Astrocyte (in vitro differentiated cells and primary cell): ENCODE measurements at regions not wholly inside any gene's neighbourhood (a gene's known extent, or its start where the extent isn't known, plus 50 kb on each side); places are given as distances from the start of the nearest gene placed in this dataset.

Experiments
- DNase-seq: peaks from one replicate; pipeline ENCODE4 v3.0.0-alpha.2; 2010; ENCODE audit warnings: low read depth
- FAIRE-seq: peaks from 2 replicates; lab custom pipeline; 2011; peaks lifted over from hg19 to GRCh38; lab: Jason Lieb, UNC
- H2AFZ ChIP-seq: 2 replicates; pipeline ENCODE4 v1.6.0; 2012; ENCODE audit warnings: low read depth, low read length, inconsistent platforms
- H3K27ac ChIP-seq: 2 replicates; pipeline ENCODE4 v1.5.1; 2011; ENCODE audit warnings: low read depth, low read length, inconsistent platforms
- H3K27me3 ChIP-seq: 2 replicates; pipeline ENCODE4 v1.6.0; 2011; ENCODE audit warnings: low read length, inconsistent platforms; ENCODE audit not compliant: insufficient read depth
- H3K36me3 ChIP-seq: 2 replicates; pipeline ENCODE4 v1.5.1; 2011; ENCODE audit warnings: low read length, inconsistent platforms; ENCODE audit not compliant: insufficient read depth
- H3K4me1 ChIP-seq: 2 replicates; pipeline ENCODE4 v1.5.1; 2011; ENCODE audit warnings: low read length, inconsistent platforms; ENCODE audit not compliant: insufficient read depth
- H3K4me2 ChIP-seq: 2 replicates; pipeline ENCODE4 v1.6.0; 2012; ENCODE audit warnings: low read length, inconsistent platforms
- H3K4me3 ChIP-seq: 2 replicates; pipeline ENCODE4 v1.5.1; 2011; ENCODE audit warnings: low read depth, mild to moderate bottlenecking, low read length, inconsistent platforms; ENCODE audit not compliant: insufficient read depth
- H3K79me2 ChIP-seq: 2 replicates; pipeline ENCODE4 v1.6.0; 2012; ENCODE audit warnings: mild to moderate bottlenecking, low read length, inconsistent platforms; ENCODE audit not compliant: insufficient read depth
- H3K9ac ChIP-seq: 2 replicates; pipeline ENCODE4 v1.6.0; 2012; ENCODE audit warnings: mild to moderate bottlenecking, low read length, inconsistent platforms
- H3K9me3 ChIP-seq: 2 replicates; pipeline ENCODE4 v1.5.1; 2012; ENCODE audit warnings: low read depth, mild to moderate bottlenecking, low read length, inconsistent platforms; ENCODE audit not compliant: insufficient read depth
- H4K20me1 ChIP-seq: 2 replicates; pipeline ENCODE4 v1.6.0; 2012; ENCODE audit warnings: low read length, inconsistent platforms; ENCODE audit not compliant: insufficient read depth
- H3K27ac Mint-ChIP-seq: one replicate; pipeline ENCODE4 v1.8.0; 2021; ENCODE audit warnings: mild to moderate bottlenecking, mixed read lengths; ENCODE audit not compliant: unreplicated experiment
- H3K27me3 Mint-ChIP-seq: one replicate; pipeline ENCODE4 v1.8.0; 2021; ENCODE audit warnings: low read depth, mixed read lengths; ENCODE audit not compliant: unreplicated experiment
- H3K36me3 Mint-ChIP-seq: one replicate; pipeline ENCODE4 v1.8.0; 2021; ENCODE audit warnings: low read depth, mixed read lengths; ENCODE audit not compliant: unreplicated experiment
- H3K4me1 Mint-ChIP-seq: one replicate; pipeline ENCODE4 v1.8.0; 2021; ENCODE audit warnings: low read depth, mixed read lengths; ENCODE audit not compliant: unreplicated experiment
- H3K4me3 Mint-ChIP-seq: one replicate; pipeline ENCODE4 v1.8.0; 2021; ENCODE audit warnings: mild to moderate bottlenecking, moderate library complexity, mixed read lengths; ENCODE audit not compliant: unreplicated experiment
- H3K9me3 Mint-ChIP-seq: one replicate; pipeline ENCODE4 v1.8.0; 2021; ENCODE audit warnings: mild to moderate bottlenecking, mixed read lengths; ENCODE audit not compliant: unreplicated experiment
- EZH2 ChIP-seq: IDR thresholded peaks from 2 replicates; pipeline ENCODE4 v1.6.1; 2012; ENCODE audit warnings: mild to moderate bottlenecking, low read length, inconsistent platforms; ENCODE audit not compliant: insufficient read depth
- TF ChIP-seq, protein P1 (sequence below): IDR thresholded peaks from 2 replicates; pipeline ENCODE4 v1.5.1; 2011; ENCODE audit warnings: low read depth, mild to moderate bottlenecking, inconsistent platforms, low read length, moderate library complexity; ENCODE audit not compliant: insufficient read depth

DNA sequence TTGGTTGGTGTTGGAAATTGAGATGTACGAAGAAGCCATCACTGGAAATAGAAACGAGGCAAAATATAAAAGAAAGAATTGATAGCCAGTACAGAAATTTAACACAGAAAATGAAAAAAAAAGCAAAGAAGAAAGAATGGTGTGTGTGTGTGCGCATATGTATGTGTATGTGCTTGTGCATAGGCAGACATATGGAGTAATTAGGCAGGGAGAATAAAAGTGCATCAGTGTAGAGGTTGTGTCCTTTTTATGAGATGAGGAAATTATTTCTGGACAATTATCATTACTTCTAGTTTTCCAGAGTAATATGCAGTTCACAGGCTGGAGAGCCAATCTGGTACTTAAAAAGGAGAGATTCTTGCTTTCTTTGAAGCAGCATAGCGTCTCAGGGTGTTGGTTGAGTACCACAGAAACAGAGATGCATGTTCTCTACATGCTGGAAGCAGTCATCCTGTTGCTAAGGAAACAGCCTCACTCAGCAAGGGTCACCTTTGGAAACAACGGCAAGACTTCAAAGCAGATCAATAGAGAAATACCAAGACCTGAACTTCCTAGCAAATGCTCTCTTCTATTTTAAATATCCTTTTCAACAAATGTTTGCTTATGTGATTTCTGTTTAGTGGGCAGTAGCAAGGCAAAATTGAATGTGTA is 172.7 kb downstream of the TAF11L14 start:
- H3K79me2 ChIP-seq: no peaks in the 10 kb centered on the region
- H3K36me3 ChIP-seq: no peaks in the 10 kb centered on the region
- no peaks in the 10 kb centered on the region for H3K27me3 Mint-ChIP-seq
- DNase-seq: no peak
- H3K9me3 ChIP-seq: no peaks in the 10 kb centered on the region
- no peaks in the 10 kb centered on the region for H3K36me3 Mint-ChIP-seq
- no peak overlapping the region for H3K27ac ChIP-seq
- no peak overlapping the region for H3K4me2 ChIP-seq
- no peaks in the 10 kb centered on the region for H3K4me1 Mint-ChIP-seq
- TF ChIP-seq, protein P1, sequence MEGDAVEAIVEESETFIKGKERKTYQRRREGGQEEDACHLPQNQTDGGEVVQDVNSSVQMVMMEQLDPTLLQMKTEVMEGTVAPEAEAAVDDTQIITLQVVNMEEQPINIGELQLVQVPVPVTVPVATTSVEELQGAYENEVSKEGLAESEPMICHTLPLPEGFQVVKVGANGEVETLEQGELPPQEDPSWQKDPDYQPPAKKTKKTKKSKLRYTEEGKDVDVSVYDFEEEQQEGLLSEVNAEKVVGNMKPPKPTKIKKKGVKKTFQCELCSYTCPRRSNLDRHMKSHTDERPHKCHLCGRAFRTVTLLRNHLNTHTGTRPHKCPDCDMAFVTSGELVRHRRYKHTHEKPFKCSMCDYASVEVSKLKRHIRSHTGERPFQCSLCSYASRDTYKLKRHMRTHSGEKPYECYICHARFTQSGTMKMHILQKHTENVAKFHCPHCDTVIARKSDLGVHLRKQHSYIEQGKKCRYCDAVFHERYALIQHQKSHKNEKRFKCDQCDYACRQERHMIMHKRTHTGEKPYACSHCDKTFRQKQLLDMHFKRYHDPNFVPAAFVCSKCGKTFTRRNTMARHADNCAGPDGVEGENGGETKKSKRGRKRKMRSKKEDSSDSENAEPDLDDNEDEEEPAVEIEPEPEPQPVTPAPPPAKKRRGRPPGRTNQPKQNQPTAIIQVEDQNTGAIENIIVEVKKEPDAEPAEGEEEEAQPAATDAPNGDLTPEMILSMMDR: no peak
- TF ChIP-seq EZH2: no peak
- no peak overlapping the region for H2AFZ ChIP-seq
- H3K9me3 Mint-ChIP-seq: no peaks in the 10 kb centered on the region
- H3K27me3 ChIP-seq: no peaks in the 10 kb centered on the region
- H3K27ac Mint-ChIP-seq: no peak overlapping the region
- H3K9ac ChIP-seq: no peak overlapping the region
- H4K20me1 ChIP-seq: no peaks in the 10 kb centered on the region
- H3K4me1 ChIP-seq: no peaks in the 10 kb centered on the region
- H3K4me3 Mint-ChIP-seq: no peak overlapping the region
- no peak overlapping the region for H3K4me3 ChIP-seq
- FAIRE-seq: no peak

DNA sequence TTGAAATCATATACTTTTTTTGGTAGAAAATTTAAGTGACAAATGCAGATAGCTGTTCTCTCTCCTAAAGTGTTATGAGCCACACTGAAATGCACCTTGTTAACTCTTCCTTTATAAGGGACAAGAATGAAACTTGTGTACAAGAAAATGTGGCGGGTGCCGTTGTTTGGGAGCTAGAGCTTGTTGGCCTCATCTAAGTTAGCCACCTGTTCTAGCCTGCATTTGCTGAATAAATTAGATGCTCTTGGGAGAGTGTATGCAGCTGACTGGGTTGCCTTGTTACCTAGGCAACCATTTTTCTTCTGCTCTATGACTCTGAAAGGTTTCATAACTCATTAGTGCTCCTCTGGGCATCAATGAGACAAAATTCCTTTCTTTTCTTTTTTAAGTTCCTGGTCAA is 174.3 kb downstream of the TAF11L14 start:
- no peak overlapping the region for H3K4me3 Mint-ChIP-seq
- peaks cover 6% of the 10 kb centered on the region for H3K4me1 Mint-ChIP-seq
- H3K79me2 ChIP-seq: no peaks in the 10 kb centered on the region
- DNase-seq (no peak), FAIRE-seq (no peak)
- H3K9me3 Mint-ChIP-seq: no peaks in the 10 kb centered on the region
- no peaks in the 10 kb centered on the region for H3K9me3 ChIP-seq
- H3K27me3 Mint-ChIP-seq: no peaks in the 10 kb centered on the region
- TF ChIP-seq, protein P1: no peak
- no peak for TF ChIP-seq EZH2
- no peaks in the 10 kb centered on the region for H3K36me3 ChIP-seq
- no peaks in the 10 kb centered on the region for H3K36me3 Mint-ChIP-seq
- no peak overlapping the region for H3K4me3 ChIP-seq
- H3K27me3 ChIP-seq: no peaks in the 10 kb centered on the region
- no peak overlapping the region for H3K27ac Mint-ChIP-seq
- H4K20me1 ChIP-seq: no peaks in the 10 kb centered on the region
- no peak overlapping the region for H3K27ac ChIP-seq
- H3K4me1 ChIP-seq: peaks cover 6% of the 10 kb centered on the region
- H2AFZ ChIP-seq: no peak overlapping the region
- no peak overlapping the region for H3K9ac ChIP-seq
- no peak overlapping the region for H3K4me2 ChIP-seq

DNA sequence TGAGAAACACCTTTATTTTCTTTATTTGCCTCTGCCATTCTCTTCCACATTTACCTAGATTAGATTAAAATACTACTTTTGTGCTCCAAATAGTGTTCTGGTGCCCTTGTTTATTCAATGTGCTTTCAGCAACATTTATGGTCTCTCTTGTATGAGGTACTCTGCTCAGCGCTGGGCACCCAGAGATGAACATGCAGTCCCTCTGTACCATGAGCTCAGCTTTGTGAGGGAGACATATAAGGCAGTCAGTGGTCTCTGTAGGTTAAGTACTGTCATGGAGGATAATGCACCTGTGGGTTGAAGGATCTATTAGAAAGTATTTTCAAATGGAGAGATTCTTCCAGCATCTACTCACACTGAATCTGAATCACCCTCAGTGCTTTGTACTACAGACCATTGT is 176.5 kb downstream of the TAF11L14 start:
- FAIRE-seq: no peak
- H3K4me3 ChIP-seq: no peak overlapping the region
- H4K20me1 ChIP-seq: no peaks in the 10 kb centered on the region
- Mint-ChIP-seq H3K36me3 (no peaks in the 10 kb centered on the region), H3K27ac (no peak overlapping the region), H3K4me1 (peaks cover 6% of the 10 kb centered on the region), H3K27me3 (no peaks in the 10 kb centered on the region), H3K9me3 (no peaks in the 10 kb centered on the region), H3K4me3 (no peak overlapping the region)
- H2AFZ ChIP-seq: no peak overlapping the region
- no peaks in the 10 kb centered on the region for H3K27me3 ChIP-seq
- H3K27ac ChIP-seq: no peak overlapping the region
- H3K36me3 ChIP-seq: no peaks in the 10 kb centered on the region
- DNase-seq: no peak
- H3K9me3 ChIP-seq: no peaks in the 10 kb centered on the region
- TF ChIP-seq EZH2: no peak
- TF ChIP-seq, protein P1: no peak
- peaks cover 6% of the 10 kb centered on the region for H3K4me1 ChIP-seq
- H3K9ac ChIP-seq: no peak overlapping the region
- H3K4me2 ChIP-seq: no peak overlapping the region
- H3K79me2 ChIP-seq: no peaks in the 10 kb centered on the region
